HCT116 (cell line): ENCODE measurements at regions not wholly inside any gene's neighbourhood (a gene's known extent, or its start where the extent isn't known, plus 50 kb on each side); places are given as distances from the start of the nearest gene placed in this dataset.

Experiments
- ATAC-seq: fragments of 200-7000 bp; cut with Tn5 transposase; 2 replicates; pipeline ENCODE4 v1.9.1; 2020; ENCODE audit warnings: mild to moderate bottlenecking, moderate library complexity
- BruUV-seq: library from RNA; stranded (reverse); fragments of 400-500 nt; replicated peaks from 2 replicates; lab custom pipeline; 2021; lab: Mats Ljungman, UMichigan
- CTCF ChIA-PET: fragments of 300-600 bp; sonication (Branson Sonifier 250); formaldehyde crosslinking; loops from one replicate; lab custom pipeline; 2021; ENCODE audit warnings: antibody characterized with exemption; lab: Charles Lee
- POLR2A ChIA-PET: fragments of 300-600, 350-600 bp; sonication (Branson Sonifier 250); formaldehyde crosslinking; loops from one replicate; lab custom pipeline; 2021; ENCODE audit warnings: antibody characterized with exemption; lab: Charles Lee
- RAD21 ChIA-PET, 2 experiments: fragments of 300-600 bp; sonication (Branson Sonifier 250); formaldehyde crosslinking; loops; one replicate each; lab custom pipeline; 2023; ENCODE audit warnings: low total read pairs in 2 of 2; ENCODE audit not compliant: uncharacterized antibody in 2 of 2, unreplicated experiment in 2 of 2, low non-redundant PET in 1 of 2; lab: Charles Lee
- DNase-seq: peaks from one replicate; pipeline ENCODE4 v3.0.0-alpha.2; 2010; ENCODE audit warnings: low read depth, low spot score
- H2AFZ ChIP-seq: fragments of 200-600 bp; shearing (Covaris generic), sonication (generic); 2 replicates; pipeline ENCODE4 v1.6.1; 2017; ENCODE audit warnings: low read depth, mixed run types, mixed read lengths, antibody characterized with exemption, low read length; ENCODE audit not compliant: poor library complexity, severe bottlenecking
- H3K27ac ChIP-seq: 2 replicates; pipeline ENCODE4 v1.5.1; 2012; ENCODE audit warnings: low read depth, low read length
- H3K27me3 ChIP-seq: fragments of 200-600 bp; sonication (generic); 2 replicates; pipeline ENCODE4 v1.6.1; 2016; ENCODE audit warnings: mixed run types, low read length, mixed read lengths; ENCODE audit not compliant: insufficient read depth
- H3K36me3 ChIP-seq, 2 experiments: fragments of 200-500 bp in 1 of 2; fragments of 200-600 bp in 1 of 2; sonication (Bioruptor generic) in 1 of 2; sonication (generic) in 1 of 2; 2 replicates each; pipeline versions ENCODE4 v1.5.1 to v1.6.1; 2014 to 2016; ENCODE audit warnings: low read length in 2 of 2, inconsistent platforms in 1 of 2, mixed read lengths in 1 of 2, mixed run types in 1 of 2; ENCODE audit not compliant: insufficient read depth in 2 of 2, control insufficient read depth in 1 of 2
- H3K4me1 ChIP-seq, 2 experiments: fragments of 200-600 bp in 1 of 2; sonication (generic) in 1 of 2; 2 replicates each; pipeline versions ENCODE4 v1.5.1 to v1.6.1; 2012 to 2017; ENCODE audit warnings: low read length in 2 of 2, inconsistent platforms in 1 of 2, mild to moderate bottlenecking in 1 of 2, mixed read lengths in 1 of 2, mixed run types in 1 of 2, moderate library complexity in 1 of 2; ENCODE audit not compliant: insufficient read depth in 2 of 2, control insufficient read depth in 1 of 2
- H3K4me2 ChIP-seq: fragments of 200-600 bp; sonication (generic); 2 replicates; pipeline ENCODE4 v1.6.1; 2017; ENCODE audit warnings: mixed run types, low read length, mixed read lengths
- H3K4me3 ChIP-seq, 2 experiments: fragments of 200-600 bp in 1 of 2; sonication (generic) in 1 of 2; replicated peaks in 1 of 2; 2 replicates each; pipeline ENCODE4 v1.5.1; 2011 to 2016; ENCODE audit warnings: low read length in 2 of 2, control low read depth in 1 of 2, low read depth in 1 of 2, mild to moderate bottlenecking in 1 of 2, mixed read lengths in 1 of 2, mixed run types in 1 of 2
- H3K79me2 ChIP-seq: fragments of 200-600 bp; sonication (generic); 2 replicates; pipeline ENCODE4 v1.6.1; 2017; ENCODE audit warnings: mild to moderate bottlenecking, mixed run types, low read length, moderate library complexity, mixed read lengths; ENCODE audit not compliant: insufficient read depth
- H3K9ac ChIP-seq: fragments of 200-600 bp; sonication (generic); 2 replicates; pipeline ENCODE4 v1.6.1; 2016; ENCODE audit warnings: low read length, mixed read lengths
- H3K9me2 ChIP-seq: fragments of 200-600 bp; sonication (generic), shearing (Covaris generic); 2 replicates; pipeline ENCODE4 v1.6.1; 2017; ENCODE audit warnings: mixed run types, mild to moderate bottlenecking, moderate library complexity; ENCODE audit not compliant: insufficient read depth
- H3K9me3 ChIP-seq, 2 experiments: fragments of 200-500 bp in 1 of 2; fragments of 200-600 bp in 1 of 2; sonication (Bioruptor generic) in 1 of 2; sonication (generic) in 1 of 2; 2 replicates each; pipeline ENCODE4 v1.6.1; 2014 to 2017; ENCODE audit warnings: low read length in 2 of 2, mixed read lengths in 2 of 2, inconsistent platforms in 1 of 2, low read depth in 1 of 2, mild to moderate bottlenecking in 1 of 2, mixed run types in 1 of 2, moderate library complexity in 1 of 2; ENCODE audit not compliant: control insufficient read depth in 1 of 2, insufficient read depth in 1 of 2
- H4K20me1 ChIP-seq: fragments of 200-600 bp; sonication (generic), shearing (Covaris generic); 2 replicates; pipeline ENCODE4 v1.6.1; 2017; ENCODE audit warnings: mixed run types, mild to moderate bottlenecking, moderate library complexity; ENCODE audit not compliant: insufficient read depth
- CEBPB ChIP-seq: IDR thresholded peaks from 2 replicates; pipeline ENCODE4 v1.6.1; 2012; ENCODE audit warnings: low read depth
- ELF1 ChIP-seq: IDR thresholded peaks from 2 replicates; pipeline ENCODE4 v1.6.1; 2012; ENCODE audit warnings: low read depth, borderline replicate concordance
- EZH2phosphoT487 ChIP-seq: fragments of 200-600 bp; IDR thresholded peaks from 2 replicates; pipeline ENCODE4 v1.6.1; 2018; ENCODE audit warnings: antibody characterized with exemption, borderline replicate concordance
- JUND ChIP-seq: IDR thresholded peaks from 2 replicates; pipeline ENCODE4 v1.6.1; 2012
- POLR2A ChIP-seq: IDR thresholded peaks from 2 replicates; pipeline ENCODE4 v1.7.0; 2011; ENCODE audit warnings: borderline replicate concordance; ENCODE audit not compliant: insufficient read depth, insufficient read length; ENCODE audit errors: extremely low read depth
- POLR2AphosphoS5 ChIP-seq: IDR thresholded peaks from 2 replicates; pipeline ENCODE4 v1.6.1; 2011; ENCODE audit warnings: mild to moderate bottlenecking, low read depth, low read length, moderate library complexity
- RAD21 ChIP-seq: IDR thresholded peaks from 2 replicates; pipeline ENCODE4 v1.6.1; 2012; ENCODE audit warnings: low read depth, mild to moderate bottlenecking
- SIN3A ChIP-seq: IDR thresholded peaks from 2 replicates; pipeline ENCODE4 v1.6.1; 2012; ENCODE audit warnings: low read depth
- SP1 ChIP-seq: IDR thresholded peaks from 2 replicates; pipeline ENCODE4 v1.6.1; 2012; ENCODE audit warnings: low read depth
- SRF ChIP-seq: IDR thresholded peaks from 2 replicates; pipeline ENCODE4 v1.6.1; 2012; ENCODE audit warnings: low read depth
- ZNF274 ChIP-seq: fragments of 200-500 bp; sonication (Bioruptor generic); IDR thresholded peaks from 2 replicates; pipeline ENCODE4 v1.6.1; 2014; ENCODE audit warnings: mild to moderate bottlenecking, low read depth, low read length, inconsistent platforms
- intact Hi-C: fragments of 100-400 bp; cut with micrococcal nuclease; formaldehyde crosslinking; loops from 2 replicates; pipeline ENCODE4 v1.10.0; 2022
- TF ChIP-seq, protein P1 (sequence below): IDR thresholded peaks from 2 replicates; pipeline ENCODE4 v1.6.1; 2012; ENCODE audit warnings: low read depth
- TF ChIP-seq, protein P2 (sequence below): IDR thresholded peaks from 2 replicates; pipeline ENCODE4 v1.6.1; 2012
- TF ChIP-seq, protein P3 (sequence below): IDR thresholded peaks from 2 replicates; pipeline ENCODE4 v1.6.1; 2011; ENCODE audit warnings: mild to moderate bottlenecking, low read length, moderate library complexity; ENCODE audit not compliant: insufficient replicate concordance; ENCODE audit errors: extremely low read depth

DNA sequence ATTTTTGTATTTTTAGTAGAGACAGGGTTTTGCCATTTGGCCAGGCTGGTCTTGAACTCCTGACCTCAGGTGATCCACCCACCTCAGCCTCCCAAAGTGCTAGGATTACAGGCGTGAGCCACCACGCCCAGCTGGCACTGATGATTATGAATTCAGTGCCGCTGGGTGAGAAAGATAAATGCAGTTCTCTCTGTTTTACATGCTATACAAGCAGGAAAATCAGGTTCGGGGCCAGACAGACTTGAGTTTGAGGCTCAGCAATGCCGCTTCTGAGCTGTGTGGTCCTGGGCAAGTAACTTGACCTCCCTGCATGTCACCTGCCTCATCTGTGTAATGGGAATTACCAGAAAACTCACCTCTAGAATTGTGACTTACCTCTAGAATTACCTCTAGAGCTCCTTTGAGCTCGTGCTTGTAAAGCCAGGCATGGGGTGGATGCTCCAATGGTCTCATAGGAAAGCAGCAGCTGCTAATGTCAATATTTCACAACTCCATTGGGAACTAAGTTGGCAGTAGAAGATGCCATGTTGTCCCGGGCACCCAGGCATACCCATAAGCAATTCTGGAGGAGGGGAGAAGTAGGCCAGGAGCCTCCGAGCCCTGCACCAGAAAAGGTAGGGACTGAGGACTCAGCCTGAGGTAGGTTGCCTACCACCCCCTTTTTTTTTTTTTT, 119.8 kb upstream of the SLC25A33 start:
- H3K4me2 ChIP-seq: no peak overlapping the region
- no peak overlapping the region for H3K27ac ChIP-seq
- ATAC-seq (no peak), DNase-seq (no peak)
- H3K9me2 ChIP-seq: no peaks in the 10 kb centered on the region
- no peaks in the 10 kb centered on the region for H3K27me3 ChIP-seq
- H3K79me2 ChIP-seq: no peaks in the 10 kb centered on the region
- no peaks in the 10 kb centered on the region for H4K20me1 ChIP-seq
- intact Hi-C loops: no loop called here
- peaks cover 2 to 5% of the 10 kb centered on the region in 2 experiments; a peak in 2 of 4 replicates for H3K4me1 ChIP-seq
- no peaks in the 10 kb centered on the region for H3K36me3 ChIP-seq
- no peaks in the 10 kb centered on the region for H3K9me3 ChIP-seq
- RAD21 ChIA-PET: no interaction called here
- TF ChIP-seq, protein P1, sequence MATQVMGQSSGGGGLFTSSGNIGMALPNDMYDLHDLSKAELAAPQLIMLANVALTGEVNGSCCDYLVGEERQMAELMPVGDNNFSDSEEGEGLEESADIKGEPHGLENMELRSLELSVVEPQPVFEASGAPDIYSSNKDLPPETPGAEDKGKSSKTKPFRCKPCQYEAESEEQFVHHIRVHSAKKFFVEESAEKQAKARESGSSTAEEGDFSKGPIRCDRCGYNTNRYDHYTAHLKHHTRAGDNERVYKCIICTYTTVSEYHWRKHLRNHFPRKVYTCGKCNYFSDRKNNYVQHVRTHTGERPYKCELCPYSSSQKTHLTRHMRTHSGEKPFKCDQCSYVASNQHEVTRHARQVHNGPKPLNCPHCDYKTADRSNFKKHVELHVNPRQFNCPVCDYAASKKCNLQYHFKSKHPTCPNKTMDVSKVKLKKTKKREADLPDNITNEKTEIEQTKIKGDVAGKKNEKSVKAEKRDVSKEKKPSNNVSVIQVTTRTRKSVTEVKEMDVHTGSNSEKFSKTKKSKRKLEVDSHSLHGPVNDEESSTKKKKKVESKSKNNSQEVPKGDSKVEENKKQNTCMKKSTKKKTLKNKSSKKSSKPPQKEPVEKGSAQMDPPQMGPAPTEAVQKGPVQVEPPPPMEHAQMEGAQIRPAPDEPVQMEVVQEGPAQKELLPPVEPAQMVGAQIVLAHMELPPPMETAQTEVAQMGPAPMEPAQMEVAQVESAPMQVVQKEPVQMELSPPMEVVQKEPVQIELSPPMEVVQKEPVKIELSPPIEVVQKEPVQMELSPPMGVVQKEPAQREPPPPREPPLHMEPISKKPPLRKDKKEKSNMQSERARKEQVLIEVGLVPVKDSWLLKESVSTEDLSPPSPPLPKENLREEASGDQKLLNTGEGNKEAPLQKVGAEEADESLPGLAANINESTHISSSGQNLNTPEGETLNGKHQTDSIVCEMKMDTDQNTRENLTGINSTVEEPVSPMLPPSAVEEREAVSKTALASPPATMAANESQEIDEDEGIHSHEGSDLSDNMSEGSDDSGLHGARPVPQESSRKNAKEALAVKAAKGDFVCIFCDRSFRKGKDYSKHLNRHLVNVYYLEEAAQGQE: no peak
- no peak for TF ChIP-seq EZH2phosphoT487
- TF ChIP-seq POLR2AphosphoS5: no peak
- TF ChIP-seq POLR2A: no peak
- TF ChIP-seq RAD21: no peak
- no peak for TF ChIP-seq SP1
- no peak for TF ChIP-seq ELF1
- no peak for TF ChIP-seq ZNF274
- no peak for TF ChIP-seq JUND
- no peak for TF ChIP-seq SRF
- TF ChIP-seq, protein P2, sequence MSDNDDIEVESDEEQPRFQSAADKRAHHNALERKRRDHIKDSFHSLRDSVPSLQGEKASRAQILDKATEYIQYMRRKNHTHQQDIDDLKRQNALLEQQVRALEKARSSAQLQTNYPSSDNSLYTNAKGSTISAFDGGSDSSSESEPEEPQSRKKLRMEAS: no peak
- no peak for TF ChIP-seq CEBPB
- TF ChIP-seq, protein P3, sequence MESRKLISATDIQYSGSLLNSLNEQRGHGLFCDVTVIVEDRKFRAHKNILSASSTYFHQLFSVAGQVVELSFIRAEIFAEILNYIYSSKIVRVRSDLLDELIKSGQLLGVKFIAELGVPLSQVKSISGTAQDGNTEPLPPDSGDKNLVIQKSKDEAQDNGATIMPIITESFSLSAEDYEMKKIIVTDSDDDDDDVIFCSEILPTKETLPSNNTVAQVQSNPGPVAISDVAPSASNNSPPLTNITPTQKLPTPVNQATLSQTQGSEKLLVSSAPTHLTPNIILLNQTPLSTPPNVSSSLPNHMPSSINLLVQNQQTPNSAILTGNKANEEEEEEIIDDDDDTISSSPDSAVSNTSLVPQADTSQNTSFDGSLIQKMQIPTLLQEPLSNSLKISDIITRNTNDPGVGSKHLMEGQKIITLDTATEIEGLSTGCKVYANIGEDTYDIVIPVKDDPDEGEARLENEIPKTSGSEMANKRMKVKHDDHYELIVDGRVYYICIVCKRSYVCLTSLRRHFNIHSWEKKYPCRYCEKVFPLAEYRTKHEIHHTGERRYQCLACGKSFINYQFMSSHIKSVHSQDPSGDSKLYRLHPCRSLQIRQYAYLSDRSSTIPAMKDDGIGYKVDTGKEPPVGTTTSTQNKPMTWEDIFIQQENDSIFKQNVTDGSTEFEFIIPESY: no peak
- no peak for TF ChIP-seq SIN3A
- H3K4me3 ChIP-seq: no peak overlapping the region
- no TSS peak for BruUV-seq
- no peak overlapping the region for H2AFZ ChIP-seq
- CTCF ChIA-PET: no interaction called here
- H3K9ac ChIP-seq: no peak overlapping the region
- POLR2A ChIA-PET: interaction anchor here (0.6 kb wide), 1 partner anchor 8 kb away, joined by 5 read pairs; no protein-coding TSS in a partner anchor
